ENCODE measurements at regions not wholly inside any gene's neighbourhood (a gene's known extent, or its start where the extent isn't known, plus 50 kb on each side); places are given as distances from the start of the nearest gene placed in this dataset.
"Not testable (repeated sequence)": the region's sequence is repeated elsewhere in the genome, so short reads cannot be mapped to it uniquely, and the experiment has no call there.

DNA sequence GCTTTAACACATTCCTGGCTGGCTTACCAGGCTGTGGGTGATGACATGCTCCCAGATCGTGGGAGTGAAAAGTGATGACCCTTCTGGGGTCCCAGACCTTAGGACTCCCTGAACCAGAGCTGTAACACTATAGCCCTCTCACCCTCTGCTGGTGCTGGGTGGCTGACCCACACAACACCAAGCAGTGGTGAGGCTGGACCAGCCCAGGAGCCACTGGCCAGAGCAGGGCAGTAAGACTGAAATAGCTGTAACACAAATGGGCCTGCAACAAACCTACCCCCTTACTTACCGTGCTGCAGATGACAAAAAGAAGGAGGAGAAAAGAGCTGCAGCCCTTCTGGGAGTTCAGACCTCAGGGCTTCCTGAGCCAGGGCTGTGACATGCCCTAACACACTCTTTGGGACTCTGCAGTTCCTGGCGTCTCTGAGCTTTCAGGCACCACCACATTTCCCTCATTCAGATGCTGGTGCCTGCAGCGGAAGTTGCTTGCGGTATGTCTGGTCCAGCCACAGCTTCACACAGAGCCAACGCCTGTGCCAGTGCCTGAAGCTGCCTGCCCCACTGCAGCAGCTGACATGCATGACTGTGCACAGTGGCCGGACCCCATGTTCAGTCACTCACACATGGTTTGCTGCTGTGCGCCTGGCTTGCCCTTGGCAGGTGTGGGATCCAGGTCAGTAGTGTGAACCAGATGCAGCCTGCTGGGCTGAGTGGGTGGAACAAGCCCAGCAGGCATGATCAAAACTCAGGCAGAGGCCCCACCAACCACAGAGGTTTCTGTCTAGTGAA, 1247.4 kb downstream of the EFNA5 start:
- DNase-seq (ENCODE audit: low spot score) = peak; percentile 5

DNA sequence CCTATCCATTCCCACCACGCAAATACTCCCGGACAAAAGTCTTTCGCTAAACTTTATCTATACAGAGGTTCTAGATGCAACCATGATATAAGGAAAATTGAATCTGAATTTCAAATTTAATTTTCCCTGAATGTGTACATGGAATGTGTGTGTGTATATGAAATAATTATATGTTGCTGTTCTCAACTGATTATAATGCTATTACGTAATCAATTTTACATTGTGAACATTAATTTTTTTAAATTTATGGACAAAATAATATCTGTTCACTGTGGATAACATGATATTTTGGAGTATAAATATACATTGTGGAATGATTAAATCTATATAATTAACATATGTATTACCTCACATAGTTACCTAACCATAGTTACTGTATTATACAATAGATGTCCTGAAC, 1250.6 kb downstream of the EFNA5 start:
- DNase-seq (ENCODE audit: low spot score) = no peak

DNA sequence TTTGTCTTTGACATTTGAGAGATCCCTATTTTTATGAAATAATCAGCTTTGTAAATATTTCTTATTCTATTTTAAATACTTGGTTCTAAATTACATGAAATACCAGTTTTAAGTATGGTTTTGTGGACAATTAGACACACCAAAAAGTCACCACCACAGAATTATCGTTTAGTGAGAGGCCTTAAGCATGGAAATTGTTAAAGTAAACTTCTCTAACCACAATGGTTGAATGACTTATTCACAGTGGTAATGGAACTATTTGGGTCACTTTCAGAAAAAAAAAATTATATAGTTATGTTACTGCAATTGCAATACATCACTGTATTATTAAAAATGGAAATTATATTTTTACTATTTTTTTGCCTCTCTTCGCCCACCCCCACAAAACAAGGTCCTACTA, 1252.5 kb downstream of the EFNA5 start:
- DNase-seq (ENCODE audit: low spot score) = no peak

DNA sequence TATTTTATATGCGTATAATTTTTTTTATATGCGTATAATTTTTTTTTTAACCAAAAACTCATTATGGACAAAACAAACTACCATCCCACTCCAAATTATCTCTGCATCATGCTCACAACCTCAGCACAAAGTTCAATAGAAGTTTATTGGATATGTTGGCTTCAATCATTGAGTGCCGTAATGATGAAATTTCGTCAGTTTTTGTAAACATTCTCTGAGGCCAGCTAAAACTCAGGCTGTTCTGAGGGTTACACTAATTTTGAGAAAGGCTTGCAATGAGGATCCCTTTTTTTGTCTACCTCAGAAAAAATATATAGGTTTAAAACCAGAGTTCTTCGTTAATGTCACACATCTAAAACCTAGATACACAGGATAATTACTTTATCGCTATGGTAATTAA, 1253.2 kb downstream of the EFNA5 start:
- DNase-seq (ENCODE audit: low spot score) = no peak

DNA sequence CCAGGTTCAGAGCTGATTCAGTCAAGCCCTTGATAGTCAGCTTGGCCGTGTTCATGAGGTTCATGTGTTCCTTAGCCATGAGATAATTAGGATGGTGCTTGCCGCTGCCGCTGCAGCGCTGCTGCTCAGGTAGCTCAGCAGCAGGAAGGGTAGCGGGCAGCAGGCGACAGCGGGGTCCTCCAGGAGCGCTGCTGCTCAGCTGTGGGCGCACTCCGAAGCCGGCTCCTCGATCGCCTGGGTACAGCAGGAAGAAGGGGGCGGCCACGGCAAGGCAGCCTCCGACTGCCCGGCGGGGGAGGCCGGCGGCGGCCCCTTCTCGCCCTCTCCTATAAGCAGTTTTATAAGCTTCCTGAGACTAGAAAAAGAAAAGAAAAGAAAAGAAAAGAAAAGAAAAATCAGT, 1253.6 kb downstream of the EFNA5 start:
- DNase-seq (ENCODE audit: low spot score) = no peak

DNA sequence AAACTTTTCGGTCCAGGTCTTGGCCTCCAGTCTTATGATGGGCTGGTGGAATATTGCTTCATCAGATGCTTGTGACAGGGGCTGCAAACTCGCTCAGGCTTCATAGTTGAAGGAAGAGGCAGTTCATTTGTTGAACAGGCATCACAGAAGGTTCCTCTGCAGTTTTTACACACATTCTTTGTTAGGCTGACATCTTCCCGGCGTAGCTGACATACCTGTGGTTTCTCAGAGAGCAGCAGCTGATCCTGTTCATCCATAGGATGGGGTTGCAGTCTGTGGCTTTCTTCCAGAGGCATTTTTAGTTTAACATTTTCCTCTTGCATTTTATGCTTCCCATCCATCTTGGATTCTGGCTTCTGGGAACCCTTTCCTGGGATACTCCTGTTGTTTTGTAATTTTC, 1255.2 kb downstream of the EFNA5 start:
- DNase-seq (ENCODE audit: low spot score) = peak; percentile 27

DNA sequence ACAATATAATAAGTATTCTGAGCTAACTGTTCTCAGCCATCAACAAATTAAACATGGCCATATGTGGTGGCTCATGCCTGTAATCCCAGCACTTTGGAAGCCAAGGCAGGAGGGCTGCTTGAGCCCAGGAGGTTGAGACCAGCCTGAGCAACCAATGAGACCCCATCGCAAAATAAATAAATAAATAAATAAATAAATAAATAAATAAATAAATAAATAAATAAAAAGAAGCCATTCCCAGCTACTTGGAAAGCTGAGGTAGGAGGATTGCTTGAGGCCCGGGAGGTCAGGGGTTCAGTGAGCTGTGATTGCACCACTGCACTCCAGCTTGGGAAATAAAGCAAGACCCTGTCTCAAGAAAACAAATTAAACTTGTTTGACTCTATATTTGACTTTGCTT, 1256.4 kb downstream of the EFNA5 start:
- DNase-seq (ENCODE audit: low spot score) = no peak

DNA sequence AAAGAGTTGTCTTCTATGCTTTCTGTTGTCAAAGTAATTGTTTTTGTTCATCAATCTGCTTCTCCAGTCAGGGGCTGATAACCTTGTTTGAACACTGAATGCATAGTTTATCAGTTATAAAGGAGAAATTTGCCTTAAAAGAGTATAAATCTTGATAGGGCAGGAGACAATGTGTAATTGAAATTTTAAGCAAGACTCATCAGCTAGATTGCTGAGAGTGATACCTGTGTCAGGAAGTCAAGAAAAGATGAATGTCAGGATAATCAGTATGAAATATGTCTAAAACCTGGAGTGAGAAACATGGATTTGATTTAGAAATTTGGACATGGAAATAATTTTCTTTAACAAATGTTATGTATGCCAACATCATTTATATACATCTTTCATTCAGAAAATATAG, 1258.1 kb downstream of the EFNA5 start:
- DNase-seq (ENCODE audit: low spot score) = no peak

DNA sequence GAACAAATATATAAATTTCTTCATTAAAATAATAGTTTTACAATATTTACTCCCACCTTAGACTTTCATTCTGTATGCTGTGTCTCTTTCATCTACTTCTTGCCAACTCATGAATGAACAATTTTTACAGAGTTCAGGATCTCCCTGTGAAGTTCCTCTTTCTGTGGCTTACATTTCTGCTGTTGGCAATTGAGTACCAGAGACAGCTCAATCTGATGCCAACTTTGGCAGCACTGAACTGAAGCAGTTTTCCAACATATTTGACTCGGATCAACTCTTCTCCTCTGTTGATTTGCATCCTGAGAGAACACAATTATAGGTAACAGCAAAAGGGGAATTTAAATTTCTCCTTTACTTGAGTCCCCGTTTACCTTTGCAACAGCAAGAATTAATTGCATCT, 1262.2 kb downstream of the EFNA5 start:
- no peak for DNase-seq (ENCODE audit: low spot score)

DNA sequence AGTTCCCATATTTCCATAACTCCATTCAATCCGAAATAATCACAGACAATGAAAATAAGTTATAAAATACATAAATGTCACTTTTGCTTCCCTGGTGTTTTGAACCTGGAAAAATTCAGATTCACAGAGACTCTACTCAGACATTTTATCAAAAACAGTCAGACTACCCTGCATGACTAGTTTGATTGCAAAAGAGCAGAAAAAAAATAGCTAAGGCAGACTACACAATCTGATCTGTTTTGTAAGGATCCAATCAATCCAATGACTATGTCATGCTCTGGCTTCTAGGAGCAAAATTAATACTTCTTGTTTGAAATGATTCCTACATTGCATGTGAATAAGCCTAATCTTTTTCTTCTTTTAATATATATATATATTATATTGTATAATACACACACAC, 1262.6 kb downstream of the EFNA5 start:
- no peak for DNase-seq (ENCODE audit: low spot score)

DNA sequence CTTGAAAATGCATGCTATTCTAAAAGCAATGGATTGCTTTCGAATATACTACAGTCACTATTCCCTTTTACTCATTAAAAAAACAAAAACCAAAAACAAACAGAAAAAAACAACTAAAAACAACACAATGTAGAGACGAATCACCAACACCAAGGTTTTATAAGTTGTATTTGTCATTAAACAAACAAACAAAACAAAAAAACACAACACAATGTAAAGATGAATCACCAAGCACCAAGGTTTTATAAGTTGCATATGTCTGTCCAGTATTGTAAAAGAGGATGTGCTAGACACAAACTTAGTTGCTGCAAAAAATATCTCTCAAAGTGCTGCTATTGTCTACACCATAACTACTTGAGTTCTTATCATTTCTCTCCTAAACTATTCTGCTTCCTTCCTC, 1269.2 kb downstream of the EFNA5 start:
- no peak for DNase-seq (ENCODE audit: low spot score)

DNA sequence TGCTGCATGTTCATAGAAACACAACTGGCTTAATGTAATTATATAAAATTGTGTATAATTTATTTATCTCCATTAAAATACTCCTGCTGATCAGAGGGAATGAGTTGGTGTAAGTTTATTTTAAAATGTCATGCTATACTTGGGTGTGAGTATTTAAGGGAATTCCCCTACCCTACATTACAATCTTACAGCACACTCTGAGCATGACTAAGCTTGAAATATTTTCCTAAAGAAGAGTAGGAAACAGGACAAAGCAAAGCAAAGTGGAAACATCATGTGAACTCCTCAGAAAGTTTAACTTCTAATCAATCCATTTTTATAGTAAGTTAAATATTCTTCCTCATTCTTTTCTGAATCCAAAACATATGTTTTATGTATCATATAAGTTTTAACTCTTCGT, 1271.3 kb downstream of the EFNA5 start:
- DNase-seq (ENCODE audit: low spot score) = peak; percentile 85

DNA sequence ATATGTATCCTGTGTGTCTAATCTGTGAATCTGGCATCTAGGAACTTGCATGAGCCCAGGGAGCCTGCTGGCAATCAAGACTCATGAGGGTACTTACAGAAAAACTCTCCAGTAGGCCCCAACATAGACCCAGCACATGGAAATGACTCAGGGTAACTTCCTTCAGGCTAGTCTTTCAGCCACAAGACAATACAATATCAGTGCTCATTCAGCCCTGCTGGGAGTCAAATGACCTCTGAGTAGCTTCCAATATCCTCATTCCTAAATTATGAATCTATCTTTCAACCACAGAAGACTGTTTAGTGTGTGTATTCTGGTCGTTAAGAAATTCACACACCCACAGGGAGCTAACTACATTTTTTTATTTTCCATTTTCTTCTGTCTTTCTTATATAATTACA, 1273.0 kb downstream of the EFNA5 start:
- peak; percentile 99 for DNase-seq (ENCODE audit: low spot score)

DNA sequence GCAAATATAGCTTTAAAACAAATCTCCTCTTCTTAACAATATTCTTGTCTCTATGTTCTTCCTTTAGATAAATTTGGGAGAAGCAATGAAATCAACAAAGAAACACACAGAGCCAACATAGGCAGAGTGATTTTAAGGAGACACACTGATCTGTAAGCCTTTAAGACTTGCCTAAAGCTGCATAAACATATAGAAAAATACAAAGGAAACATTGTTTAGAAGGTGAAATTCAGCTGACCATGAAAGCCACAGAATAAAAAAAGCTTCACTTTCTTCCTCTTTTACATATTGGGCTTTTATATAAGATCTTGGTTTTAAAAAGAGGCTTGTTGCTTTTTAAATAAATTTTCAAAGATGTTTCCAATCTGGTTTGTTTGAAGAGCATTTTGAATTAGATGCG, 1277.5 kb downstream of the EFNA5 start:
- DNase-seq (ENCODE audit: low spot score) = no peak

DNA sequence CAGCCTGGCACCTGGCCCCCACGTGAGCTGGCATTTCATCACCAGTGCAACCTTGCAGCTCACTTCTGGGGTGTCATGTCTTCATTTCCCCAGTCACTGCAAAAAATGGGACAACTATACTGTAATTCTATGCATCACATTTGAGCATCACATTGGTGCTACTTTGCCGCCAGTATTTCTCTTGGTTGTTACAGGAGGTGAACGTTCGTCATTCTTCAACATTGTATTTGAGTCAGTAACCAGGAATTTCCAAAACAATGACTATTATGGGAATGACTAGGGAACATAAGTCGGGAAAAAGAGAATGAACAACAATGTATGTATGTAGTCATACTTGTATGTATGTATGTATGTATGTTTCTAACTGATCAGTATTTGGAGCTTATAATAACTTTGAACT, 1278.0 kb downstream of the EFNA5 start:
- DNase-seq (ENCODE audit: low spot score) = no peak

DNA sequence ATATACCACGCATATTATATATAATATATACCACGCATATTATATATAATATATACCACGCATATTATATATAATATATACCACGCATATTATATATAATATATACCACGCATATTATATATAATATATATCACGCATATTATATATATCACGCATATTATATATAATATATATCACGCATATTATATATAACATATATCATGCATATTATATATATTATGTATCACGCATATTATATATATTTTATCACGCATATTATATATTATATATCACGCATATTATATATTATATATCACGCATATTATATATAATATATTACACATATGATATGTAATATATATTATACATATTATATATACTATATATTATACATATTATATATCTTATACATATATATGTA, 1283.0 kb downstream of the EFNA5 start:
- not testable (repeated sequence) for DNase-seq (ENCODE audit: low spot score)

DNA sequence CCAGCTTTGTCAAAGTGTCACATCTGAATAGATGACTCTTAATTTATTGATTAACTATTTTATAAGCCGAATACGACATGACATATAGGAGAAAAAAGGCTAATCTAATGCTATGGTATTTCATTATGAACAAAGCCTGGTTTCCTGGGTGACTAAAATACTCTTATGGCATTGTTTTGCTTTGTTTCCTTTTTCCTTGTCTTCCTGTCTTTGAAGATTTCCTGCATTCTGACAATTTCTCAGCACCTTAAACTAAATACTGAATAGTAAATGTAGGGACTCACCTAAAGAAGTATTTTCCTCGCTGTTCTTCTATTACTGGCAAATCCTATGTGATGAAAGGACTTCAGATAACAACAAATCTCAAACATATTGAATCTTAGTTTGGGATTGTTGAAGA, 1284.5 kb downstream of the EFNA5 start:
- no peak for DNase-seq (ENCODE audit: low spot score)

DNA sequence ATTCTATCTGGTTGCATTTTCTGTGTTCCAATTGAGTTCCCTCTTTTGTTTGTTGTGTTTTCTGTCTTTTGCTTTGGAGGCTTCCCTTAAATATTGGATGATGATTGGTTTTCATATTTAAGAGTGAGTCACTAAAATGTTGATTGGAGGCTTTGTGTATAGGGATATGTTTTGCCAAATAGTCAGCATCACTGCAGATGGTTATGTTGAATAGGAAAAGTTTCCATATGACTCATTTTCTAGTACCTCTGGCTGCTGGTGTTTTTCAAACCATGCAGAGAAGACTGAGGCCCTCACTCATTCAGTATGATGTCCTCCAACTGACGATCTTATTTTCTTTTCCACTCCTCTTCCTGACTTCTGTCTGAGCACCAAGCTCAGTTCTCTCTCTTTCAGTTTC, 1290.0 kb downstream of the EFNA5 start:
- peak; percentile 52 for DNase-seq (ENCODE audit: low spot score)

DNA sequence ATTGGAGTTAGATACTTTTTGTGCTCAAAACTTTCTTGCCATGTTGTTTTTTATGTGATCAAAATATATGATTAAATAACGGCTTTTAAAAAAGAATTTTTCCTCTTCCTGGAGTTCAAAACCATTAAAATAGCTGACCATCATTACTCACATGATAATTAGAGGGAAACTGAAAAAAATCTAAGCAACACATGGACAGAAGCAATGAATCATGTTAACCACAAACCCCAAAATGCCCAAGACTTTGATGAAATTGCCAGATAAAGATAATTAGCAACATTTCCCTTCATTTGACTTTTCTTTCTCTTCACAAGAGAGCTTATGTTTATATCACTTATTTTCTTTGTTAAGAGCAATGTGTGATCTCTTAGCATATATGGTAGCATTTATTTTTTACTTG, 1294.2 kb downstream of the EFNA5 start:
- peak; percentile 55 for DNase-seq (ENCODE audit: low spot score)

DNA sequence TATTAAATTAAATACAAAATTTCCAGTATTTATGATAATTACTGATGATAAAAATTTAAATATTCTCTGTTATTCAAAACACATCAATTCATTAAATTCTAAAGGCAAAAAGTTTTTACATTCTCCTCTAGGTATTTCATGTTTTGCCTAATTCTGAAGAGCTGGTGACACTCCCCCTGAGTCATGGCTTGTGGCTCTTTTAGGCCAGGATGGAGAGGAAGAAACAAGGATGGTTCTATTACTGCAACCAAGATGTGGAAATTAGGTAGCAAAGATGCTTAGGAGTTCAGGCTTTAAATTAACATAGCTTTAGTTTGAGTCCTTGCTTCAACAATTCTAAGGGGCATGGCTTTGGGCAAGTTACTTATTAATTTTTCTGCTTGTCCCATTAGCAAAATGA, 1295.8 kb downstream of the EFNA5 start:
- no peak for DNase-seq (ENCODE audit: low spot score)

DNA sequence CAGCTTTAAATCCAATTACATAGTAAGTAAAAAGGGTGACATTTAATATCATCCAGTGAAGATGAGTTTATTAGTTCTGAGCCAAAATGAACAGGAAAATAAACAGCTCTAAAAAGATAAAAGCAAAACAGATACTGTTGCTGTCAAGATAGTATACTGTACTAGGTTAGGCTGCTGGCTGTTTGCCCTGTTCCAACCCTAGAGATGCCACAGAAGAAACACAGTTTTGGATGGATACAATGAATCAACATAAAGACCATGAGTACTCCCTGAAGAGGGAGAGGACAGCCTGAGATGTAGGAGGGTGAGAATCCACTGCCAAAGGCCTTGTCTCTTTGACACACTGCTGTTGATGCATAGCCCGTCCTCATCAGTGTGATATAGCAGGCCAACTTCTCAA, 1302.7 kb downstream of the EFNA5 start:
- DNase-seq (ENCODE audit: low spot score) = no peak

DNA sequence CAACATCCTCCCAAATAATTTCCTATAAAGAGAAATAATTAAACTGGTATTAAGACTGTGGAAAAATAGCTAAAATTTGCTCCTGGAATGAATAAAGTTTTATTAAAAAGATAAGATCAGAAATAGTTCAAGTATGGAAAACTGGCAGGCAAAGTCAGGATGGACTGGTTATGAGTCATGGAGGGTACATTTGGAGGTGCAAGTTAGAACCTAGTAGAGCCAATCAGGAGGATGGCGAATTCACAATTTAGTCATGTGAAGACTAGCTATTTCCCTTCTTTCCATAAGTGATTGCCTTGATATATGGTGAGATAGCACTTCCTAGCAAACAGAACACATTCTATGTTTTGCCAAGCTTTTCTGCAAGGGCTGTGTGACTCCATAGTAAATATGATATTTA, 1303.5 kb downstream of the EFNA5 start:
- no peak for DNase-seq (ENCODE audit: low spot score)

DNA sequence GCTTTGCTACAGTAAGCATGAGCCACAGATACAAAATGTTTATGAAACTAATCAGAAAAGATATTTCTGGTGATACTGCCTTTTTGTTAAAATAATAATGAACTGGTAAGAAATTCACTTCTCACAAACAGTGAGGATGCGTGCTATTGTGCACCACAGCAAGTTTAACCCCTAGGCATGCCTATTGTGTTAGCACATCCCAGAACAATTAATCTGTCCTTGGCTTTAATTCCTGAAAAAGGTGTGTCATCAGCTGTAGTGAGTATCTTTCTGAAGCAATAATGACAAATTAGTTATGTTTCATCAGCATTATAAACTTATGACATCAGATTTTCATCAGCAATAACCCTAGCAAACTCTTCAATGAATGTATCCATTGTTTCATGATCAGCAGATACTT, 1307.2 kb downstream of the EFNA5 start:
- DNase-seq (ENCODE audit: low spot score) = no peak

DNA sequence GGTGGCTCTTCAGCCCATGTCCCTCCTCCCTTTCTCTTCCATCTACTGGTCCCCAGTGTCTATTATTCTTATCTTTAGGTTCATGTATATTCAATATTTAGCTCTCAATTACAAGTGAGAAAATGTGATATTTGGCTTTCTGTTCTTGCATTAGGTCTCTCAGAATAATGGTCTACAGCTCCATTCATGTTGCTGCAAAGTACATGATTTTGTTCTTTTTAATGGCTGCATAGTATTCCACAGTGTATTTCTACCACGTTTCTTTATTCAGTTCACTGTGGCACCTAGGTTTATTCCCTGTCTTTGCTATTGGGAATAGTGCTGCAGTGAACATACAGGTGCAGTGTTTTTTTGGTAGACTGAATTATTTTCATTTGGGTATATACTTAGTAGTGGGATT, 1308.8 kb downstream of the EFNA5 start:
- DNase-seq (ENCODE audit: low spot score) = no peak

DNA sequence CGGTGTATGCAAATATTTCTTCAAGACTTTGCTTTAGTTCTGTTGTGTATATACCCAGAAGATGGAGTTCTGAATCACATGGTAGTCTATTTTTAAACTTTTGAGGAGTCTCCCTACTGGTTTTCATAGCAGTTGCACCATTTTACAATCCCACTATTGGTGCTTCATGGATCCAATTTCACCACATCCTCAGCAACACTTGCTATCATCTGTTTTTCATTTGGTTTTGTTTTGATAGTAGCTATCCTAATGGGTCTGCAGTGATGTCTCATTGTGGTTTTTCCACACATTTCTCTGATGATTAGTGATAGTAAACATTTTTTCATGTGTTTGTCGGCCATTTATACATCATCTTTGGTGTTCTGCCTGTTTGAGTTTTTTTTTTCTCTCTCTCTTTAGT, 1339.3 kb downstream of the EFNA5 start:
- DNase-seq (ENCODE audit: low spot score) = peak; percentile 2
